GM21360 (cell line): ENCODE measurements at regions not wholly inside any gene's neighbourhood (a gene's known extent, or its start where the extent isn't known, plus 50 kb on each side); places are given as distances from the start of the nearest gene placed in this dataset.
"Not testable (repeated sequence)": the region's sequence is repeated elsewhere in the genome, so short reads cannot be mapped to it uniquely, and the experiment has no call there.

Experiments
- ATAC-seq: cut with Tn5 transposase; IDR thresholded peaks from one replicate; pipeline ENCODE4 v1.9.1; 2021; ENCODE audit warnings: mild to moderate bottlenecking, moderate library complexity; ENCODE audit not compliant: unreplicated experiment

- ATAC-seq: no peak
Observed at GRCh38 chr12:127767656-127768055, 499.3 kb upstream of the TMEM132C start.

GRCh38 chr12:127770118-127770517 lies 496.9 kb upstream of the TMEM132C start:
- no peak for ATAC-seq

- no peak for ATAC-seq
Observed at GRCh38 chr12:127771546-127771945, 495.4 kb upstream of the TMEM132C start.

GRCh38 chr12:127773520-127773919 lies 493.4 kb upstream of the TMEM132C start:
- no peak for ATAC-seq

- no peak for ATAC-seq
Observed at GRCh38 chr12:127774828-127775227, 492.1 kb upstream of the TMEM132C start.

GRCh38 chr12:127779301-127780045 lies 487.5 kb upstream of the TMEM132C start:
- ATAC-seq: no peak

- no peak for ATAC-seq
Observed at GRCh38 chr12:127780881-127781280, 486.1 kb upstream of the TMEM132C start.

- ATAC-seq: no peak
Observed at GRCh38 chr12:127781336-127781735, 485.6 kb upstream of the TMEM132C start.

GRCh38 chr12:127785540-127785939 lies 481.4 kb upstream of the TMEM132C start:
- ATAC-seq: no peak

GRCh38 chr12:127785986-127786590 lies 480.9 kb upstream of the TMEM132C start:
- no peak for ATAC-seq

- ATAC-seq: no peak
Observed at GRCh38 chr12:127787544-127787943, 479.4 kb upstream of the TMEM132C start.

GRCh38 chr12:127790376-127790775 lies 476.6 kb upstream of the TMEM132C start:
- ATAC-seq: no peak

GRCh38 chr12:127791217-127791616 lies 475.8 kb upstream of the TMEM132C start:
- ATAC-seq: no peak

- ATAC-seq: no peak
Observed at GRCh38 chr12:127797918-127798317, 469.1 kb upstream of the TMEM132C start.

GRCh38 chr12:127802271-127802670 lies 464.7 kb upstream of the TMEM132C start:
- ATAC-seq: no peak

- no peak for ATAC-seq
Observed at GRCh38 chr12:127803545-127803944, 463.4 kb upstream of the TMEM132C start.

GRCh38 chr12:127809275-127809674 lies 457.7 kb upstream of the TMEM132C start:
- no peak for ATAC-seq

- ATAC-seq: no peak
Observed at GRCh38 chr12:127810041-127810440, 456.9 kb upstream of the TMEM132C start.

- ATAC-seq: not testable (repeated sequence)
Observed at GRCh38 chr12:127810459-127810858, 456.5 kb upstream of the TMEM132C start.

GRCh38 chr12:127811988-127812387 lies 455.0 kb upstream of the TMEM132C start:
- ATAC-seq: no peak

GRCh38 chr12:127813147-127813546 lies 453.8 kb upstream of the TMEM132C start:
- no peak for ATAC-seq

- no peak for ATAC-seq
Observed at GRCh38 chr12:127819056-127819455, 447.9 kb upstream of the TMEM132C start.

- no peak for ATAC-seq
Observed at GRCh38 chr12:127820271-127820670, 446.7 kb upstream of the TMEM132C start.
